HG02885 (cell line): ENCODE measurements at regions not wholly inside any gene's neighbourhood (a gene's known extent, or its start where the extent isn't known, plus 50 kb on each side); places are given as distances from the start of the nearest gene placed in this dataset.
"Not testable (repeated sequence)": the region's sequence is repeated elsewhere in the genome, so short reads cannot be mapped to it uniquely, and the experiment has no call there.

ENCODE experiments used
- ATAC-seq: cut with Tn5 transposase; IDR thresholded peaks from one replicate; pipeline ENCODE4 v1.9.1; 2021; ENCODE audit warnings: mild to moderate bottlenecking; ENCODE audit not compliant: unreplicated experiment, poor library complexity

DNA sequence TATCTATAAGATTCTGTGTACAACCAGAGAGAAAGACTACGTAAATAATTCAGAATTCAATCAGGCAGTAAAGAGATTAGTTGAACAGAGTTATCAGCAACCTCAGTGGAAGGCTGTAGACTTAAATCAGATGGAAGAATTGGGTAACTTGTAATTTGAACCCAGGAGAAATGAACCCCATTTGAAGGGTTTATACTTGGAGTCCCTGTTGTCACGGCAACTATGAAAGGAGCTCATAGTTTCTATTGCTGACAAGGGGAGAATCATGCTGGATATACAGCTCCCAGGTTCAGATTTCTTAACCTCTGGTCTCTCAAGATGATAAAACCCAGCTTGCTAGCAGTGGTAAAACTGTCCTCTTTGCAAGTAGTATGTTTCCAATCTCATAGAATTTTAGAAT, 54.4 kb upstream of the BMP4 start:
- no peak for ATAC-seq

DNA sequence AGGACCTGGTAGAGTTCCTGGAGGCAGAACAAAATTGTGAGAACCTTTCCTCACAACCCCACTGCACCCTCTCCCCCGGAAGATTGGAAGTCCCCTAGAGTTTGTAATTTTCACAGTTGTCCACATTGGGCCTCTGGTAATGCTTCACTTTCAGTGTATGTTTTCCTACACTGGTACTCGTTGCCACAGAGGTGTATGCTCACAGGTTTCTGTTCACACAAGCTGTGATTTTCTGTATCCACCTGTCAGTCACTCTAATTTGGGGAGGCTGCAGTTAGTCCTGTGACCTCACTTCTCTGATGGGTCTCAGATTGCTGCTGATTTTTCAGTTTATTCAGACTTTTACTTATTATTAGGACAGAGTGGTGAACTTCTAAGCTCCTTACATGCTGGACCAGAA, 66.4 kb upstream of the BMP4 start:
- no peak for ATAC-seq

DNA sequence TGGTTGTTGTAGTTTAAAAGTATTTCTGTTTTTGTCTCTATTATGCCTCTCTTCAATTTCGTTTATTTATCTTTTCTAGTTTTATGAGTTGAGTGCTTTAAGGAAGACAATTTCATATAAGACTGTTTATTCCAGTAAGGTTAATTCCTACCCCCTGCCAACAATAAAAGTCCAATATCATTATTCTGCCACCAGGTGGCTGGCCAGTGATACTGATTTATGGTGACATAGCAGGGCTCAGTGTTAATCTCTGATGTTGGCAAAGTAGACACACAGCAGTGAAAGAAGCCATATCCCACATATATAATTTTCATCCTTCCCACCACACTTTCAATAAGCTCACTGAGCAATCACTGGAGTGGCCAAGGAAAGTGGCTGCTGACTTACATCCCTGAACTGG, 69.0 kb upstream of the BMP4 start:
- no peak for ATAC-seq

DNA sequence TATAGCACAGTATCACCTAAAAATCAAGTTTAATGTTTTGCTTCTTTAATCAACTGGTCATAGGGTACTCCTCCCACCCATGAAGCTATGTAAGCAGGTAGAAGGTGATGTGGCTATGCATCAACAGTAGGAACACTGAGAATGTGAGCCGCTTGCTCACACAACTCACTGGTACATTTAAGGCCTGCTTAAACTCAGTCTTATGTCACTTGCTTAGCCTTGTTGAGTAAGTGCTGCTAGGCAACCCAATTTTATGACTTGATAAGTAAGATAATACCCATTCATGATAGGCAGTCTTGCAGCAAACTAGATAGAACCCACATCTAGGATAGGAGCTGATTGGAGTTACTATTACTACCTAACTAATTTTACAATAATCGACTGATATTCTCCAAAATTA, 70.0 kb upstream of the BMP4 start:
- ATAC-seq, result no peak

DNA sequence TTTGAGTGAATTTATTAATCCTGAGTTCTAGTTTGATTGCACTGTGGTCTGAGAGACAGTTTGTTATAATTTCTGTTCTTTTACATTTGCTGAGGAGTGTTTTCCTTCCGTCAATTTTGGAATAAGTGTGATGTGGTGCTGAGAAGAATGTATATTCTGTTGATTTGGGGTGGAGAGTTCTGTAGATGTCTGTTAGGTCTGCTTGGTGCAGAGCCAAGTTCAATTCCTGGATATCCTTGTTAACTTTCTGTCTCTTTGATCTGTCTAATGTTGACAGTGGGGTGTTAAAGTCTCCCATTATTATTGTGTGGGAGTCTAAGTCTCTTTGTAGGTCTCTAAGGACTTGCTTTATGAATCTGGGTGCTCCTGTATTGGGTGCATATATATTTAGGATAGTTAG, 74.4 kb upstream of the BMP4 start:
- not testable (repeated sequence) for ATAC-seq

DNA sequence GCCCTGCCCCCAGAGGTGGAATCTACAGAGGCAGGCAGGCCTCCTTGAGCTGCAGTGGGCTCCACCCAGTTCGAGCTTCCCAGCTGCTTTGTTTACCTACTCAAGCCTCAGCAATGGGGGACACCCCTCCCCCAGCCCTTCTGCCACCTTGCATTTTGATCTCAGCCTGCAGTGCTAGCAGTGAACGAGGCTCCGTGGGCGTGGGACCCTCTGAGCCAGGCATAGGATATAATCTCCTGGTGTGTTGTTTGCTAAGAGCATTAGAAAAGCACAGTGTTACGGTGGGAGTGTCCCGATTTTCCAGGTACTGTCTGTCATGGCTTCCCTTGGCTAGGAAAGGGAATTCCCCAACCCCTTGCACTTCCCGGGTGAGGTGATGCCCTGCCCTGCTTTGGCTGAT, 76.7 kb upstream of the BMP4 start:
- not testable (repeated sequence) for ATAC-seq

DNA sequence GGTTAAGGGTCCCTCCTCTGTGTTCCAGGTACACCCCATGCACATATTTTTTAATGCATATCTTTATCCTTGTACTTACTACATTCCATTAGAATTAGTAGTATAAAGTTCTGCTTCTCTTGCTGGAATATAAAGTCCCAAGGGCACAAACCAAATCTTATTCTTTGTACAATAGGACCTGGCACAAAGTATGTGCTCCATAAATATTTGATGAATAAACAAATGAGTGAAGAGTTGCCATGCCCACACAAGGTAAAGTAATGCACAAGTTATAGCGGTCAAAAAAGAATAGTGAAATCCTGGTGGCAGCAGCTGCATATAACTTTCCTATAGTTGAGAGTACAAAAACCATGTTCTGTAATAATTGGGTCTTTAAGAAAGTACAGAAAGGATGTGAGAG, 82.1 kb upstream of the BMP4 start:
- ATAC-seq, result no peak

DNA sequence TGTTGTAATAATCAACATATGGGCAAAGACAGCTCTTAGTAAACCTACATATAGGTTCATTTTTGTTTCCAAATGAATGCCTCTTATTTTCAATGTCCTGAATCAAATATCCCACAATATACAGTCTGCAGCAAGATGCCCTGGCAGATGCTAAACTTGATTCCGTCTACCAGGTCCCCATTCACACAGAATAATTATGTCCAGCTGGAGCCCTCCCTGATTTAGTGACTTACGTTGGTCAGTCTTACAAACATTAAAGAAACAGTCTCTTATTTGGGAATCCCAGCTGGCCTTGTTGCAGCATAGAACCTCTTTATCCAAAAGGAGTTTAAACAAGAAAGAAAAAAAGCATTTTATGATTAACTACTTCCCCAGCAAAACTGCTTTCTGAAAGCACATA, 82.7 kb upstream of the BMP4 start:
- no peak for ATAC-seq

DNA sequence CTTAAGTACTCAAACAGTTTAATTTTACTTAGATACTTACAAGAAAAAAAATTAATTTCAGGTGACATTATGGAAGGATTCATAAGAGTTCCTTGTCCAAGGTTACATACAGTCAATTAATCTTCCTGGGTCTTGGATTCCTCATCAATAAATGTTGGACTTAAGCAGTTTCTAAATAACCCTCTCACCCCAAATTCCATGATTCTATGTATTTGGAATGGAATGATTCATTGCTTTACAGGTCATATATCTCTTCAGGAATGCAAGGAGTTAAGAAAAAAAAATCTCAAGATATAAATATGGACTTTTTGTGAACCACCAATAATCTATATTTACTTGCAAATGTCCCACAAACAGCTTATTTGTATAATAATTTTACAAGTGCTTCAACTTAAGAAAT, 84.2 kb upstream of the BMP4 start:
- no peak for ATAC-seq

DNA sequence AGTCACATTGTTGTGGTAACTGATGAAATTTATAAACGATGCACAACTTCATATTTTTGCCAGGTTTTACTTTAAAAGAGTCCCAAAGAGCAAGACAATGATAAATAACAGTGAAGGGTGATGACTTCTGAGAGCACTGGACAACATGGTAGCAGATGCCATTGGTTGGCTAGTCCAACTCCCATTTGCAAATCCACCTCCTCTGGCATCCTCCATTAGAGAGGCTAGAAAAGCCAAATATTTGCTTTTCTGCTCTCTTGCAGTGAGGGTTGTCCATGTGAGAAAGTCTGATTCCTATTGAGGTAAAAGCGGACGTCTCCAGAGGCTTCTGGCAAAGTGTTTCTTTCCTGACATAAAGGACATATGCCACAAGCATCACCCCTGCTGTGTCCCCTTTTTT, 89.6 kb upstream of the BMP4 start:
- no peak for ATAC-seq

DNA sequence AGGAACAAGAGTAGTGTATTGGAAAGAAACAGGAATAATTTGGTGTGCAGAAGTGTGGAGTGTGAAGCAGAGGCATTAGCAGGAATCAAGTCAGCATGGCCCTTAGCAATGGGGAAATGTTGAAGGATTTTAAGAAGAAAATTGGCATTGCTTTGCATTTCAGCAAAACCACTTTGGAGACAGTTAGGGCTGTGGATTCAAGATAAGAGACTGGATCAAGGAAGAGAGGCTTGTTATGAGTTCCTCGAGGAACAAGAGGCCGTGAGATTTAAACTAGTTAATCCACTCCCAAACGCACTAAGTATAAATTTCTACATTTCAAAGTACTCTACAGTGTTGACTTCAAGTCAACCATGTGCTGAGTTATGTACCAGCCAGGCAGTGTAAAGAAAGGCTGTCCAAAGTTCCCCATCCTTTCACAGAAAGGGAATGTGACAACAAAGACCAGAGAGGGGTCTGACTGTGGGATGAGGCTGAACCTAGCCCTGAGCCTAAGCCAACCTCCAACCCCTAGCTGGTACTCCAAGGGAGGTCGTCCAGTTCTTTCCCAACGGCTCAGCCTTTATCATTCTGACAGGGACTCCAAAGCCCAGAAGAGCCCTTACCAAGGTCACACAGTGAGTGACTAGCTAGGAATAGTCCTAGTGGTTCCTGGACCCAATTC, 91.2 kb upstream of the BMP4 start:
- no peak for ATAC-seq

DNA sequence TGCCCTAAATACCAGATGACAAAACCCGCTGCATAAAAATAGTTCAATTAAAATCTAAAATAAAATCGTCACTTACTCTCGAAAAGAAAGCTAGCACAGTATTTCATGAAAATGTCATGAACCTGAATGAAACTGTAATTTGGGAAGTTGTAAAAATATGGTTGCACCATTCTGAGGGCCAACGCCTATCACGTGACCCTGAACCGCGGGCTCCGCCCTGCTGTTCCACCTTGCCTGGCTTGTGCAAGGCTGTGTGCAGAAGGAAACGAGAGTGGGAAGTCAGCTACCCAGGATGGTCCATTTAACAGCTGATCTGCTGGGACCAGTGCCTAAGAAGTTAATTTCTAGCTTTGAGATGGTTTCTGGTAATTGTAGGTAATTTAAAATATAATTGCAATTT, 91.7 kb upstream of the BMP4 start:
- no peak for ATAC-seq

DNA sequence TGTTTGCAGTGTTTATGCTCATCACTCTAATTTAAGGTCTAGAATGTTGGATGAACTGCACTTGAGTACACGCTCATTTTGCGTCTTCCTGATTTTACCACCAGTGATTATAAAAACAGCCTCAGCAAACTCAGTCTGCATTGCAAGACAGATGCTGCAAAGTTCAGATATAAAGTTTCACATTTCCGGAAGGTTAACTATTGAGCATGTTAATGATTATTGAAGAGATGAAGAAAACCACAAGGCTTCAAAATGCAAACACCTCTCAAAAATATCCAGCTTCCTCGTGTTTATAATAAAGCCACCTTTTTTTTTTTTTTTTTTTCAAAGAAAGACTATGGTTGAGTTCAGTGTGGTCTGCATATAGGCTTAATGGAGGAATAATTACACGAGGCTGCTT, 92.1 kb upstream of the BMP4 start:
- ATAC-seq, result no peak

DNA sequence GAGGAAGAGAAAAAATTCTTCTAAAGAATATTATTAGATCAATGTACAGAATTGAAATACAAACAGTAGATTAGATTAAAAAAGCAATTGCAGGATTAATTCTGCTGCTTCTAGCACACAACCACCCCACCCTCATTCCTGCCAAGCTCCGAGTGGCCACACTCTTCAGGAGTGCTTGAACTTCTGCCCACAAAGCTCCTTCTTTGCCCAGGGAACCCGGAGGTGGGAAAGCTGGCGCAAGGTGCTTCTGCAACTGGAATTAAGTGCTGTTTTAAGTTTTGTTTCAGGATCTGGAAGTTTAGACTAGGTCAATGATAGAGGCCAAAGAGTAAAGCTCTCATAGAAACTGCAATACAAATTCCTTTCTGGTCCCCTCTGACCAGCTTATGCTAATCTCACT, 94.1 kb upstream of the BMP4 start:
- ATAC-seq, result no peak

DNA sequence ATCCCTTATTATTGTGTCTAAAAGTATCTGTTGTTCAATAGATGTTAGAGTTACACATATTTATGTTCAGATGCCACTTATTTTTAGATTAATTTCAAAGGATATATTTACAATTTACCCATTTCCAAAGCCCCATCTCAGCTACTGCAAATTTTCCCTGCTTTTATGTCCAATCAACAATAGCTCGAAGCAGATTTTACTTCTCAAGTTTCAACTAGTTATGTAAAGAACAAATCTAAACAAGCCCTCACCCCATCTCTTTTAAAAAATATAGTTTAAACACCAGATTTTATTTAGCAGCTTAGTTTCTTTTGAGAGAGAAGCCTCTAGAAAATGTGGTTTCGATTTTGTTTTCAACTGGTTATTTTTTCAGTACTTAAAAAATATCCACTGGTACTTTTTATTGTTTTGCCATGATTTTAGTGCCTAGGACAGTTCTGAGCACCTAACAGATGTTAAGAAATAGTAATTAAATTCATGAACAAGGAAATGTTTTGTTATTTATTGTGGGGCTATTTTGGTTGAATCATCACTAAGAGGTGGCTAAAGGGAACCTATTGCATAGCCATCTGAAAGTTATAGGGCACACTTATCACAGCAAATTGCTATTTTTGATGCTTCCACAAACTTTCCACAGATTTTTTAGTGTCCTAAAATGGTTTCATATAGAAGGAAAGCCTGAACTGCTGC, 96.2 kb upstream of the BMP4 start:
- no peak for ATAC-seq

DNA sequence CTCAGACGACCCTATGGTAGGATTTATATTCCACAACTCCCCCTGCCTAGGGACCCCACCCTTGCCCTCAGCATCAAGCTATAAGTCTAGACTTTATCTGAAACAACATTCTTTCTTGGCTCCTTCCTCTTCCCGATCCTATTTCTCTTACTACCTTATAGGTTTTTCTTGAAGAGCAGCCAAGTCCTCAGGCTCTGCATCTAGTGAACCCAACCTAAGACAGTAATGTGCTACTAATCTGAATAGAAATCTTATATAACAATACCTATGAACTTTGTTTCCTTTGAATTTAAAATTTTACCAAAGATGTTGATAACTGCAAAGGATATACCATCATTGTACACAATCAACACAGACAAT, 96.7 kb upstream of the BMP4 start:
- ATAC-seq, result no peak

DNA sequence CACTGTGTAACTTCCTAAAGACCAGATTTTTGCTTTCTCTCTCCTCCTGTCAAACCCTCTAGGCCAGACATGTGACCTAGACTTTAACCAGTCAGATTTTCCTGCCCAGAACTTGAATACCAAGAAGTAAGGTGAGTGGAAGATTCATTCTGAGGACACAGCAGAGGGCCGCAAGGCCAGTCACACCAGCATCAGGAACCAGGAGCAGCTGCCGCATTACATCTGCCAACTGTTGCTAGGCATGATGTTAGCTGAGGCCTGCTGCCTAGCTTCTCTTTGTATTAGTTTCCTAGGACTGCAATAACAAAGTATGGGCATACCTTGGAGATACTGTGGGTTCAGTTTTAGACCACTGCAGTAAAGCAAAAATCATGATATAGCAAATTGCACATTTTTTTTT, 101.9 kb upstream of the BMP4 start:
- ATAC-seq, result no peak

DNA sequence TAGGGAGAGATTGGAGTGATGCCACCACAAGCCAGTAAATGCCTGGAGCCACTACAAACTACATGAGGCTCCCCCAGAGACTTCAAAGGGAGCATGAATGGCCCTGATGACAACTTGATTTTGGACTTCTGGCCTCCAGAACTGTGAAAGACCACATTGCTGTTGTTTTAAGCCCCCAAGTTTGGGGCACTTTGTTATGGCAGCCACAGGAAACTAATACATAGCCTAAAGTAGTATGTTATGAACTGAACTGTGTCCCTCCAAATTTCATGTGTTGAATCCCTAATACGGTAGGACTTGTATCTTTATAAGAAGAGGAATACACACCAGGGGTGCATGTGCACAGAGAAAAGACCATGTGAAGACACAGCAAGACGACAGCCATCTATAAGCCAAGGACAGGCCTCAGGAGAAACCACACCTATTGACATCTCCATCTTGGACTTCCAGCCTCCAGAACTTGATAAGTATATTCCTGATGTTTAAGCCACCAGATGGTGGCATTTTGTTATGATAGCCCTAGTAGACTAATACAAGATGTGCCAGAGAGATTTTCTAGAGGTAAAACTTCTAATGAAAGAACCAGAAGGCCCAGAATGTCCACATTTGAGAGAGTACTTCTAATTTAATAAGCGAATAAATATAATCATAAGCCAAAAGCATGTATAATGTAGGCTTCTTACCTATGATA, 127.1 kb upstream of the BMP4 start:
- ATAC-seq, result no peak

DNA sequence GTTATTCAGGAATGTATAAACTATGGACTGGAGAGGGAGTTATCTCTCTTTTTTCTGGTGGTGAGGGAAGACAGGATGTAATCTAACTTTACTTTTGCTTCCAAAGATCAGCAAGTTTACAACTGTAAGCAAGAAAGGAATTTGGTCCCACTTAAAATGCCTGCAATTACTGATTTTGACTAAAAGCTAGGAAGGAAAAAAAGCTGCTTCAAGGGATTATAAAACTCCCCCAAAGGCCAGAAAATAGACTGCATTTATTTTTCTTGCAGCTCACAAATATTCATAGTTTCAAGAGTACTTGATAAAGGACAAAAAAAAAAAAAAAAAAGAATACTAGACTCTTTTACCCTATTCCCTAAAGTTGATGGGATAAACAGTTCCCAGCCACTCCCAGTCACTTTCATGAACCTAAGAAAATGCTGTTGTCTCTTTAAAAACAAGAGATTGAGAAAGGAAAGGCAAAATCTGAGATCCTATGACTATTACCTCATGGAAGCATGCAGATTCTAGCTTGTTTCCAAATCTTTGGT, 128.7 kb upstream of the BMP4 start:
- ATAC-seq, result no peak

DNA sequence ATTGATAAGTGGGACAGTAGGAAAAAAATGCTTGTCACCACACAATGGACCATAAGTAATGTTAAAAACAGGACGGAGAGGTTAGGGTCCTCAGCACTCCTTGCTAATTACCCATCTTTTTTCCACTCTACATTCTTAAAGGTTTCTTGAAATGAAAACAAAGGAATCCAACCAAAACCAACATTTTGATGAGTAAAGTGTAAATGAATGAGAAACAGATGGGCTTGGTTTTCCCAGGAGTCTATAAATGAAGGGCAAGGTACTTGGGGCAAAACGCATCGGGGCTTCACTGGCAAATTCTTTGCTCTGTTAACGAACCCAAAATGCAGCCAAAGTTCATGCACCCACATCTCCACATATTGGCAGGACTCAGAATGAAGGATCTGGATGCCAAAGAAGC, 129.2 kb upstream of the BMP4 start:
- ATAC-seq, result no peak

DNA sequence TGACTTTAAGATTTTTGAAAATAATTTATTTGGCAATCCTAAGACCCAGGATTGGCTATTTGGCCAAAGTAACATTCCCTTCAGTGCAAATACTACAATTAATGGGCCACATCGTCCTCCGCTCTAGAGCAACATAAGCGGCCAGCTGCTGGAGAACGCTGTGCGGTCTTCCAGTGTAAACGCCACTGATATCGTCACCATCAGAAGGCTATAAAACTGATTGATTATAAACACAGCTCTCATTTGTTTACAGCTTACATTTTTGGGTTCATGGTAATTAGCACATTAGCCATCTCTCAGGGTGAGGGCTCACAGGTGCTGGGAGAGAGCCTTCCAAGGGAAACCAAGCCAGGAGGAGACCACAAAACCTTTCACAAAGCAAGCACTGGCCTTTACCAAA, 130.1 kb upstream of the BMP4 start:
- no peak for ATAC-seq

DNA sequence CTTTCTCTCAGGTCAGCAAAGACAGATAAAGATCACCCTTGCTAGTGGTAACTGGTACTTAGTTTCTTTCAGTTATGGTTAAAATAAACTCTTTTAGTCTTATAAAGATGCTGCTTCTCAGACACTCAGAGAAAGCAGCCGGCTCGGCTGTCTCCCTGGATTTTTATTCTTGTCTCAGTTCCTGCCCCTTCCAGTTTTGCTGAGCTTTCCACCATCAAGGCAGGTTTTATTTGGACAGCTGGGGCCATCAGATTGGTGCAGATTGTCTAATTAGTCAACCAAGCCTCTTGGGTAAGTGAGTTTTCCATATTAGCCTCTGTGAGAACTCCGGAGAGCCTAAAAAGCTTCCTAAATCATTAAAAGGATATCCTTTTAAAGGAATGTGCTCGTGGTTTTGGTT, 130.8 kb upstream of the BMP4 start:
- ATAC-seq, result no peak
